ENCODE measurements at regions not wholly inside any gene's neighbourhood (a gene's known extent, or its start where the extent isn't known, plus 50 kb on each side); places are given as distances from the start of the nearest gene placed in this dataset.

- TF ChIP-seq POLR2A (IDR thresholded peaks at IDR 0.05) (no peak), CTCF (IDR thresholded peaks at IDR 0.05) (no peak)
Observed at GRCh38 chr22:48307931-48308330, 1519.7 kb downstream of the BRD1 start.
